DND-41 (cell line): ENCODE measurements at regions not wholly inside any gene's neighbourhood (a gene's known extent, or its start where the extent isn't known, plus 50 kb on each side); places are given as distances from the start of the nearest gene placed in this dataset.

Experiments
- CTCF ChIP-seq: IDR thresholded peaks from 2 replicates; pipeline ENCODE4 v1.5.1; 2012; ENCODE audit warnings: borderline replicate concordance, low read length, moderate library complexity, mild to moderate bottlenecking; ENCODE audit not compliant: poor library complexity, severe bottlenecking; ENCODE audit errors: extremely low read depth
- EZH2 ChIP-seq: IDR thresholded peaks from 3 replicates; pipeline ENCODE4 v1.6.1; 2012; ENCODE audit warnings: borderline replicate concordance, low read depth, mild to moderate bottlenecking, moderate library complexity, low read length, inconsistent platforms; ENCODE audit not compliant: severe bottlenecking

- TF ChIP-seq CTCF (no peak), EZH2 (no peak)
Observed at GRCh38 chr5:98402130-98402529, 371.3 kb upstream of the RGMB start.
